Effector CD8-positive, alpha-beta T cell (primary cell): ENCODE measurements at regions not wholly inside any gene's neighbourhood (a gene's known extent, or its start where the extent isn't known, plus 50 kb on each side); places are given as distances from the start of the nearest gene placed in this dataset.

ENCODE experiments used
- DNase-seq: peaks from one replicate; lab custom pipeline; 2025; lab: John Stamatoyannopoulos, UW

- DNase-seq, result no peak
Observed at GRCh38 chr20:63128367-63128766, 87.6 kb downstream of the YTHDF1 start.

GRCh38 chr20:63127700-63128364 is 88.1 kb downstream of the YTHDF1 start:
- DNase-seq, result no peak

- DNase-seq, result no peak
Observed at GRCh38 chr20:63126876-63127699, 88.8 kb downstream of the YTHDF1 start.

- no peak for DNase-seq
Observed at GRCh38 chr20:63125838-63126601, 89.9 kb downstream of the YTHDF1 start.

- no peak for DNase-seq
Observed at GRCh38 chr20:63125581-63125837, 90.4 kb downstream of the YTHDF1 start.

GRCh38 chr20:63124782-63125580 is 91.0 kb downstream of the YTHDF1 start:
- DNase-seq, result no peak

- DNase-seq, result no peak
Observed at GRCh38 chr20:63124092-63124781, 91.7 kb downstream of the YTHDF1 start.

GRCh38 chr20:63123331-63123741 is 92.6 kb downstream of the YTHDF1 start:
- no peak for DNase-seq

GRCh38 chr20:63122626-63123025 is 93.3 kb downstream of the YTHDF1 start:
- no peak for DNase-seq

- DNase-seq, result no peak
Observed at GRCh38 chr20:63121749-63122405, 94.1 kb downstream of the YTHDF1 start.

GRCh38 chr20:63121246-63121645 is 94.7 kb downstream of the YTHDF1 start:
- no peak for DNase-seq

- no peak for DNase-seq
Observed at GRCh38 chr20:63120808-63121090, 95.2 kb downstream of the YTHDF1 start.

GRCh38 chr20:63119963-63120807 is 95.7 kb downstream of the YTHDF1 start:
- DNase-seq, result no peak

- DNase-seq, result no peak
Observed at GRCh38 chr20:63119121-63119962, 96.6 kb downstream of the YTHDF1 start.

GRCh38 chr20:63118303-63119120 is 97.4 kb downstream of the YTHDF1 start:
- DNase-seq, result no peak

- no peak for DNase-seq
Observed at GRCh38 chr20:63117661-63118302, 98.1 kb downstream of the YTHDF1 start.

GRCh38 chr20:63117151-63117550 is 98.8 kb downstream of the YTHDF1 start:
- no peak for DNase-seq
